IPS-18c (cell line): ENCODE measurements at regions not wholly inside any gene's neighbourhood (a gene's known extent, or its start where the extent isn't known, plus 50 kb on each side); places are given as distances from the start of the nearest gene placed in this dataset.
"Not testable (repeated sequence)": the region's sequence is repeated elsewhere in the genome, so short reads cannot be mapped to it uniquely, and the experiment has no call there.

ENCODE experiments used
- H3K4me3 ChIP-seq: 2 replicates; pipeline ENCODE4 v1.7.0; 2013; ENCODE audit warnings: low read depth, mild to moderate bottlenecking, low read length, moderate library complexity; ENCODE audit not compliant: insufficient read depth
- H3K9me3 ChIP-seq: one replicate; pipeline ENCODE4 v1.6.1; 2013; ENCODE audit warnings: mild to moderate bottlenecking, low read length, moderate library complexity; ENCODE audit not compliant: control insufficient read depth, insufficient read depth

- Histone ChIP-seq H3K9me3 (no peaks in the 10 kb centered on the region), H3K4me3 (no peak overlapping the region)
Measured at GRCh38 chr4:138798404-138798803, 217.2 kb upstream of the NOCT start.

DNA sequence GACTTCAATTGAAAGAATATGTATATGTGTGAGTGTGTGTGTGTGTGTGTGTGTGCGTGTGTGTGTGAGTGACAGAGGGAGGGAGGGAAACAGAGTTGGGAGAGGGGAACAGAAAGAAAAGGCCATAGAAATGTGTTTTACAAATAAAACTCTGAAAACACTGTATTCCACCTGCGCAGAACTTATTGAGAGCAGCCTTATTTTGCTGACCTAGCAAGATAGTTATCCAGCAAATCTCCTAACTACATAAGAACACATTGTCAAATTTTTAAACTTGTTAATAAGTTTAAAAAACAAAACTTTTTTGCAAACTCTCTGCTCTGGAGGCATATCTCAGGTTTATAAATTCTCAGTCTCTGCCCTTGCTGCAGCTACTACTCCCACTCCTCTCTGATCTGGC lies 217.9 kb upstream of the NOCT start:
- no peaks in the 10 kb centered on the region for H3K9me3 ChIP-seq
- H3K4me3 ChIP-seq, result no peak overlapping the region

- H3K9me3 ChIP-seq, result no peaks in the 10 kb centered on the region
Measured at GRCh38 chr4:138796761-138797160, 218.8 kb upstream of the NOCT start.

DNA sequence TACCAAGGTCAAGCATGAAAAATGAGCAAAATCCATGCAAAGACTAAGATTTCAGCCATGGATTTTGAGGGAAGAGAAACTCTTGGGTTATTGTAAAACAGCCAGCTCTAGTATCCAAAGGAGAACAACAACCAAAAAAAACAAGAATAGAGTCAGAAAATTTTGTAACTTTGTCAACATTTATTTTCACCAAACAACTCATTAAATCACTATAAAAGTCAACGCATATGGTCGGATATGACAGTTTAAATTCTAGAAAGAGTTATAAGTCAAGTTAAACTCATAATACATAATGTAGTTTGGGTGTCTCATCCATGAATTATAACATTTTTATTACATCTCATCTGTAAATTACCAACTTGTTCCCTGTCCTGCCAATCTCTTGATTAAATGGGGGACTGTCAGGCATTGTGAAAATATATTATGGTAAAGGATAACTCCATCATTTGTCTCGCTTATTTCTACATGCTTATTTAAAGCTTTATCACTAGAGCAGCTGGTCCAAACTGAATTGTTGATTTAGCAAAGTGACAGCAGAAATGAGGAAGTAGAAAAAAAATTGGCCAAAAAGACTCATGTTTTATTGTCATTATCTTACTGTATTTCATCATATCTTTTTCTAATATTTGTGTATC lies 224.8 kb upstream of the NOCT start:
- Histone ChIP-seq H3K4me3 (no peak overlapping the region), H3K9me3 (no peaks in the 10 kb centered on the region)

More at GRCh38 chr4:138796761-138797160, 218.8 kb upstream of the NOCT start:
- no peak overlapping the region for H3K4me3 ChIP-seq

- Histone ChIP-seq H3K4me3 (no peak overlapping the region), H3K9me3 (no peaks in the 10 kb centered on the region)
Measured at GRCh38 chr4:138789796-138790195, 225.8 kb upstream of the NOCT start.

- Histone ChIP-seq H3K9me3 (no peaks in the 10 kb centered on the region), H3K4me3 (no peak overlapping the region)
Measured at GRCh38 chr4:138788857-138789256, 226.7 kb upstream of the NOCT start.

DNA sequence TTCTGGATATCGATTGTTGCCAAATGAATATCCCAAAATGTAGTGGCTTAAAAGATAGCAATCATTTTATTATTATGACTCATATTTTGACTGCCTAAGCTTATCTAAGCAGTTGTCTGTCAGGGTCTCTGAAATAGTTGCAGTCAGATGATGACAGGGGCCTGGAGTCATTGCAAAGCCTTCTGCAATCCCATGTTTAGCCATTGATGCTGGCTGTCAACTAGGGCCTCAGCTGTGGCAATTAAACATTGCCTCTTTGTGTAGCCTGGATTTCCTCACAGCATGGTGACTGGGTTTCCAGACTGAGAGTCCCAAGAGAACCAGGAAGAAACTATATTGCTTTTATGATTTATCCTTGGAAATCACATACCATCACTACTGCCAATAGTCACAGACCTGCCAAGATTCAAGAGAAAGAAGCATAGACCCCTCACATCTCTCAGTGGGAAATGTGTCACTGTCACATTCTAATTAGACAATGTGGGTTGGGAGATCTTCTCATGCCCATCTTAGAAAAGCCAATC lies 227.3 kb upstream of the NOCT start:
- Histone ChIP-seq H3K4me3 (no peak overlapping the region), H3K9me3 (no peaks in the 10 kb centered on the region)

DNA sequence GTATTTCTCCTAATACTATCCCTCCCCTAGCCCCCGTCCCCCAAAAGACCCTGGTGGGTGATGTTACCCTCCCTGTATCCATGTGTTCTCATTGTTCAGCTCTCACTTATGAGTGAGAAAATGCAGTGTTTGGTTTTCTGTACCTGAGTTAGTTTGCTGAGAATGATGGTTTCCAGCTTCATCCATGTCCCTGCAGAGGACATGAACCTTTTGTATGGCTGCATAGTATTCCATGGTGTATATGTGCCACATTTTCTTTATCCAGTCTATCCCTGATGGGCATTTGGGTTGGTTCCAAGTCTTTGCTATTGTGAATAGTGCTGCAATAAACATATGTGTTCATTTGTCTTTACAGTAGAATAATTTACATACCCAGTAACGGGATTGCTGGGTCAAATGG lies 235.8 kb upstream of the NOCT start:
- not testable (repeated sequence) for H3K9me3 ChIP-seq, H3K4me3 ChIP-seq

GRCh38 chr4:138775890-138776289 lies 239.7 kb upstream of the NOCT start:
- Histone ChIP-seq H3K4me3 (no peak overlapping the region), H3K9me3 (no peaks in the 10 kb centered on the region)

- no peaks in the 10 kb centered on the region for H3K9me3 ChIP-seq
- H3K4me3 ChIP-seq, result no peak overlapping the region
Measured at GRCh38 chr4:138775489-138775888, 240.1 kb upstream of the NOCT start.

DNA sequence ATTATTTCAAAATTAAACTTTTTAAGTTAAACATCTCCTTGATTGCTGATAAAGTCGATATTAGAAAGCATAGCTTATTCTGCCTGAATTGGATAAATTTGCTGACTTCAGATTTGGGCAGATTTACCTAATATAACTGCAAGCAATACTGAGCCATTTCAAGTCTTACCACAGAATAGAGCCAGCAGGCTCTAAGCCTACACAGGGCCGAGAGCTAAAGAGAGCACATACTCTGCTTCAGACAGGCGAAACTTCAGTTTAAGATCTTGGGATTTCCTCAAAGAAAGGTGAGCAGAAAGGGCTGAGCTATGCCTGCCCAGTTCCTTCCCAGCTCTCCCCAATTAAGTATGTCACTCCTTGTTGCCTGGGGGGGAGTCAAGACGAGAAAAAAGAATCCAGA lies 240.6 kb upstream of the NOCT start:
- Histone ChIP-seq H3K9me3 (no peaks in the 10 kb centered on the region), H3K4me3 (no peak overlapping the region)

DNA sequence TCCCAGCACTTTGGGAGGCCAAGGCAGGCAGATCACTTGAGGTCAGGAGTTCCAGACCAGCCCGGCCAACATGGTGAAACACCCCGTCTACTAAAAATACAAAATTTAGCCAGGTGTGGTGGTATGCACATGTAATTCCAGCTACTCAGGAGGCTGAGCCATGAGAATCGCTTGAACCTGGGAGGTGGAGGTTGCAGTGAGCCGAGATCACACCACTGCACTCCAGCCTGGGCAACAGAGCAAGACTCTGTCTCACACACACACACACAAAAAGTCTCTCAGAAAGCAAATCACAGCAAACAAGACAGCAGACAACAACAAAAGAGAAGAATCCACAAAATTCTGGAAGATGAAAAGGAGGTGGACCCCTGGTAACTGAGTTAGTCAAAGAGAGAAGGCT lies 241.5 kb upstream of the NOCT start:
- not testable (repeated sequence) for H3K9me3 ChIP-seq, H3K4me3 ChIP-seq

- Histone ChIP-seq H3K4me3 (no peak overlapping the region), H3K9me3 (no peaks in the 10 kb centered on the region)
Measured at GRCh38 chr4:138773321-138773720, 242.3 kb upstream of the NOCT start.

GRCh38 chr4:138772366-138772765 lies 243.2 kb upstream of the NOCT start:
- Histone ChIP-seq H3K9me3 (no peaks in the 10 kb centered on the region), H3K4me3 (no peak overlapping the region)

DNA sequence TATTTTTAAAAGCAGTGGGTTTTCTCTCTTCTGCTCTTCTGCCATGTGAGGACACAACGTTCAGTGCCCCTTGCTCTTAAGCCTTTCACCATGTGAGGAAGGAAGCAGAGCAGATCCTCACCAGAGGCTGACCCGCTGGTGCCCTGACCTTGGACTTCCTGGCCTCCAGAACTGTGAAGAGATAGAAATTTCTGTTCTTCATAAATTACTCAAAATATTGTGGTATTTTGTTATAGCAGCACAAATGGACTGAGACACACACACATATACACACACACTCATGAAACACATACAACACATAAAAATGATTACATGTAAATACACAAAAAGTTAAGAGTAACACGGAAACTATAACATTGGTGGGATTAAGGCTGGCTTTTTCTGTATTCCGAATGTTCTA lies 244.8 kb upstream of the NOCT start:
- H3K4me3 ChIP-seq, result no peak overlapping the region
- H3K9me3 ChIP-seq, result no peaks in the 10 kb centered on the region

DNA sequence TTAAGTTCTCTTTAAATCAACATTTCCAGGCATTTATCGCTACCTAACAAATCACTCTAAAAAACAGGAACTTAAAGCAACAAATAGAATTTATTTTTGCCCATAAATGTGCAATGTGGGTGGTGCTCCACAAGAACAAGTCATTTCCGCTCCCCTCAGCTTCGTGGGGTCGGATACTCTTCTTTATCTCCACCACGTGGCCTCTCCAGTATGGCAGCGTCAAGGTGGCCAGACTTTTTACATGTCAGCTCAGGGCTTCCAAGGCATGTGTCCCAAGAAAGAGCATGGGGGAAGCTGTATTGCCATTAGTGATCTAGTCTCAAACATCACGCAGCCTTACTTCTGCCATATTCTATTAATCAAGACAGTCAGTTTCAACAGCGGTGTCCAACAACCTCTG lies 249.2 kb upstream of the NOCT start:
- no peak overlapping the region for H3K4me3 ChIP-seq
- no peaks in the 10 kb centered on the region for H3K9me3 ChIP-seq

DNA sequence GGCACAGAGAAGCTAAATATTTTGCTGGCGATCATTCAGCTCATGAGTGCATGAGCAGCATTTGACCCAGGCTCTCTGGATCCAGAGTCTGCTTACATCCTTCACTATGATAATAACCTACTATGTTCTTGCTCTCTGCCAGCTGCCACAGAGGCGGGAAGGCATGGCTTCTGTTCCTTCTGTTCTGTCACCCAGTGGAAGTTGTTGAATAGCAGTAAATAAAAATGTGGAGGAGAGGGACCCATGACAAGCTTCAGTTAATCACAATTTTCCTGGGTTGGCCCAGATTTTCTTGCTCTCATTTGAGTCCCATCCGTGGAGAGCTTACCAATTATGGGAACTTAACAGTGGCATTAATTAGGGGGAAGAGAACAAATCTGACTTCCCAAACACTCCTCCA lies 250.1 kb upstream of the NOCT start:
- no peaks in the 10 kb centered on the region for H3K9me3 ChIP-seq
- no peak overlapping the region for H3K4me3 ChIP-seq

GRCh38 chr4:138761638-138762220 lies 253.9 kb upstream of the NOCT start:
- H3K4me3 ChIP-seq, result no peak overlapping the region

DNA sequence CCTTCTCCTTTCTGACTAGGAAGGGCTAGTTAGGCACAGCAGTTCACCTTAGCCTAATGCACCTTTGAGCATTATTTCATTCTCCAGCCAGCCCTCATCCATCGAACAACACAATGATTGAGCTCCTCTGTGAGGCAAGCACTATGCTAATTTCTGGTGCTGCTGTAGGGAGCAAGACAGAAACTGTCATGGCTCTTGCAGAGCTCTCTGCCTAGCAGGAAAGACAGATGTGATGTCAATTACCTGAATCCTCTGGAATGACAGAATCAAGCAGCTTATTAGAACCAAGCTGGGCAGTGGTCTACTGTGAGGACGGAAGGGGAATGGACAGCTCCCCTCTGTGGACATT lies 256.1 kb upstream of the NOCT start:
- Histone ChIP-seq H3K9me3 (no peaks in the 10 kb centered on the region), H3K4me3 (no peak overlapping the region)

More at GRCh38 chr4:138761638-138762220, 253.9 kb upstream of the NOCT start:
- no peaks in the 10 kb centered on the region for H3K9me3 ChIP-seq
